ENCODE measurements at regions not wholly inside any gene's neighbourhood (a gene's known extent, or its start where the extent isn't known, plus 50 kb on each side); places are given as distances from the start of the nearest gene placed in this dataset.

GRCh38 chr14:36083317-36083716 lies 93.2 kb downstream of the PTCSC3 start:
- Histone ChIP-seq H3K27ac (no peak overlapping the region), H3K9me3 (ENCODE audit: severe bottlenecking) (no peaks in the 10 kb centered on the region), H3K4me3 (ENCODE audit: low read depth, low read length) (no peak overlapping the region), H3K27me3 (ENCODE audit: insufficient read depth, low read depth, severe bottlenecking) (peaks cover 78% of the 10 kb centered on the region), H3K36me3 (no peaks in the 10 kb centered on the region)
- TF ChIP-seq CTCF (IDR thresholded peaks at IDR 0.05; ENCODE audit: low read depth, low read length), result no peak
- no peak for DNase-seq

- Histone ChIP-seq H3K9me3 (ENCODE audit: severe bottlenecking) (peaks cover 3% of the 10 kb centered on the region), H3K27me3 (ENCODE audit: insufficient read depth, low read depth, severe bottlenecking) (peaks cover 70% of the 10 kb centered on the region), H3K4me3 (ENCODE audit: low read depth, low read length) (no peak overlapping the region), H3K27ac (no peak overlapping the region), H3K36me3 (no peaks in the 10 kb centered on the region)
- TF ChIP-seq CTCF (IDR thresholded peaks at IDR 0.05; ENCODE audit: low read depth, low read length), result no peak
- no peak for DNase-seq
Measured at GRCh38 chr14:36078080-36078479, 98.4 kb downstream of the PTCSC3 start.

- Histone ChIP-seq H3K27ac (no peak overlapping the region), H3K9me3 (ENCODE audit: severe bottlenecking) (peaks cover 3% of the 10 kb centered on the region), H3K4me3 (ENCODE audit: low read depth, low read length) (no peak overlapping the region), H3K27me3 (ENCODE audit: insufficient read depth, low read depth, severe bottlenecking) (peaks cover 84% of the 10 kb centered on the region), H3K36me3 (no peaks in the 10 kb centered on the region)
- TF ChIP-seq CTCF (IDR thresholded peaks at IDR 0.05; ENCODE audit: low read depth, low read length), result no peak
- DNase-seq, result no peak
Measured at GRCh38 chr14:36076197-36076596, 100.3 kb downstream of the PTCSC3 start.

- no peaks in the 10 kb centered on the region for H3K36me3 ChIP-seq
- H3K4me3 ChIP-seq (ENCODE audit: low read depth, low read length), result no peak overlapping the region
- H3K9me3 ChIP-seq (ENCODE audit: severe bottlenecking), result peaks cover 3% of the 10 kb centered on the region
- TF ChIP-seq CTCF (IDR thresholded peaks at IDR 0.05; ENCODE audit: low read depth, low read length), result no peak
- peaks cover 83% of the 10 kb centered on the region for H3K27me3 ChIP-seq (ENCODE audit: insufficient read depth, low read depth, severe bottlenecking)
- H3K27ac ChIP-seq, result no peak overlapping the region
- DNase-seq, result no peak
Measured at GRCh38 chr14:36075203-36075602, 101.3 kb downstream of the PTCSC3 start.

GRCh38 chr14:36070720-36071043 lies 105.8 kb downstream of the PTCSC3 start:
- Histone ChIP-seq H3K36me3 (no peaks in the 10 kb centered on the region), H3K4me3 (ENCODE audit: low read depth, low read length) (no peak overlapping the region), H3K9me3 (ENCODE audit: severe bottlenecking) (no peaks in the 10 kb centered on the region), H3K27me3 (ENCODE audit: insufficient read depth, low read depth, severe bottlenecking) (peaks cover 74% of the 10 kb centered on the region), H3K27ac (no peak overlapping the region)
- no peak for DNase-seq
- no peak for TF ChIP-seq CTCF (IDR thresholded peaks at IDR 0.05; ENCODE audit: low read depth, low read length)

GRCh38 chr14:36070031-36070719 lies 106.3 kb downstream of the PTCSC3 start:
- H3K4me3 ChIP-seq (ENCODE audit: low read depth, low read length), result no peak overlapping the region
- TF ChIP-seq CTCF (IDR thresholded peaks at IDR 0.05; ENCODE audit: low read depth, low read length), result peak; percentile 89
- peaks cover 74% of the 10 kb centered on the region for H3K27me3 ChIP-seq (ENCODE audit: insufficient read depth, low read depth, severe bottlenecking)
- peak; percentile 67 for DNase-seq
- no peaks in the 10 kb centered on the region for H3K9me3 ChIP-seq (ENCODE audit: severe bottlenecking)
- H3K36me3 ChIP-seq, result no peaks in the 10 kb centered on the region
- H3K27ac ChIP-seq, result no peak overlapping the region
